Osteoblast (primary cell): ENCODE measurements at regions not wholly inside any gene's neighbourhood (a gene's known extent, or its start where the extent isn't known, plus 50 kb on each side); places are given as distances from the start of the nearest gene placed in this dataset.

Source experiments
- DNase-seq: peaks from one replicate; pipeline ENCODE4 v3.0.0; 2011; ENCODE audit warnings: low spot score, mixed read lengths; ENCODE audit not compliant: insufficient read length; ENCODE audit errors: missing footprints
- H2AFZ ChIP-seq: 2 replicates; pipeline ENCODE4 v1.6.0; 2011; ENCODE audit warnings: mild to moderate bottlenecking, low read length
- H3K27ac ChIP-seq: 2 replicates; pipeline ENCODE4 v1.5.1; 2011; ENCODE audit warnings: mild to moderate bottlenecking, low read depth, low read length, moderate library complexity
- H3K27me3 ChIP-seq: 2 replicates; pipeline ENCODE4 v1.6.0; 2012; ENCODE audit warnings: mild to moderate bottlenecking, control low read depth, inconsistent platforms, low read length, moderate library complexity; ENCODE audit not compliant: insufficient read depth
- H3K36me3 ChIP-seq: 2 replicates; pipeline ENCODE4 v1.5.1; 2011; ENCODE audit warnings: mild to moderate bottlenecking, low read length, control low read depth, moderate library complexity; ENCODE audit not compliant: insufficient read depth
- H3K4me1 ChIP-seq: 2 replicates; pipeline ENCODE4 v1.5.1; 2011; ENCODE audit warnings: mild to moderate bottlenecking, low read length, control low read depth, moderate library complexity; ENCODE audit not compliant: insufficient read depth
- H3K4me2 ChIP-seq: 2 replicates; pipeline ENCODE4 v1.6.0; 2011; ENCODE audit warnings: mild to moderate bottlenecking, low read length; ENCODE audit not compliant: insufficient read depth
- H3K4me3 ChIP-seq: fragments of 200-600 bp; sonication (generic); 3 replicates; pipeline ENCODE4 v1.5.1; 2012; ENCODE audit warnings: mild to moderate bottlenecking, low read length, inconsistent platforms; ENCODE audit not compliant: insufficient read depth
- H3K79me2 ChIP-seq: 2 replicates; pipeline ENCODE4 v1.6.0; 2012; ENCODE audit warnings: mild to moderate bottlenecking, low read length, control low read depth, inconsistent platforms; ENCODE audit not compliant: insufficient read depth
- H3K9me3 ChIP-seq: 2 replicates; pipeline ENCODE4 v1.5.1; 2011; ENCODE audit warnings: low read depth, low read length, control low read depth
- H4K20me1 ChIP-seq: 2 replicates; pipeline ENCODE4 v1.6.0; 2012; ENCODE audit warnings: mild to moderate bottlenecking, low read length, control low read depth; ENCODE audit not compliant: insufficient read depth
- TF ChIP-seq, protein P1 (sequence below): IDR thresholded peaks from 2 replicates; pipeline ENCODE4 v1.5.1; 2011; ENCODE audit warnings: mild to moderate bottlenecking, low read depth, low read length, moderate library complexity; ENCODE audit errors: extremely low read depth

DNA sequence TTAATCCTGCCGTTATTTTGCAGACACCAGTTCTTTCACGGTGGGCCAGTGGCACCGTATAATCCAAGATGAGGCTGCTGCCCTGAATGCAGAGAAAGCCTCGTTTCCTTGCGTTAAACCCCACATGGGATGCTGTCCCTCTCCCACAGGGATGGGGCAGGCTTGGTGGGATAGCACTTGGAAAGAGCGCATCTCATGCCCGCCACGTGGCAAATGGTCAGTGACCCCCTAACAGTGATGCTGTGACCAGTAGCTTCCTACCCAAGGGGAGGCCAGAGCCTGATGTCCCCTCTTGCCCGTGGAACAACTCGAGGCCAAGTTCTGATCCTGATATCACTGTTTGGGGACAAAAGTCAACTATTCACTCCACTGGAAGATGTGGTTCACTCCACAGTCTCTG lies 73.3 kb downstream of the RHOB start:
- no peak overlapping the region for H3K4me3 ChIP-seq
- no peaks in the 10 kb centered on the region for H3K27me3 ChIP-seq
- peak; percentile 23 for DNase-seq
- H3K79me2 ChIP-seq = no peaks in the 10 kb centered on the region
- H3K4me2 ChIP-seq = no peak overlapping the region
- TF ChIP-seq, protein P1, sequence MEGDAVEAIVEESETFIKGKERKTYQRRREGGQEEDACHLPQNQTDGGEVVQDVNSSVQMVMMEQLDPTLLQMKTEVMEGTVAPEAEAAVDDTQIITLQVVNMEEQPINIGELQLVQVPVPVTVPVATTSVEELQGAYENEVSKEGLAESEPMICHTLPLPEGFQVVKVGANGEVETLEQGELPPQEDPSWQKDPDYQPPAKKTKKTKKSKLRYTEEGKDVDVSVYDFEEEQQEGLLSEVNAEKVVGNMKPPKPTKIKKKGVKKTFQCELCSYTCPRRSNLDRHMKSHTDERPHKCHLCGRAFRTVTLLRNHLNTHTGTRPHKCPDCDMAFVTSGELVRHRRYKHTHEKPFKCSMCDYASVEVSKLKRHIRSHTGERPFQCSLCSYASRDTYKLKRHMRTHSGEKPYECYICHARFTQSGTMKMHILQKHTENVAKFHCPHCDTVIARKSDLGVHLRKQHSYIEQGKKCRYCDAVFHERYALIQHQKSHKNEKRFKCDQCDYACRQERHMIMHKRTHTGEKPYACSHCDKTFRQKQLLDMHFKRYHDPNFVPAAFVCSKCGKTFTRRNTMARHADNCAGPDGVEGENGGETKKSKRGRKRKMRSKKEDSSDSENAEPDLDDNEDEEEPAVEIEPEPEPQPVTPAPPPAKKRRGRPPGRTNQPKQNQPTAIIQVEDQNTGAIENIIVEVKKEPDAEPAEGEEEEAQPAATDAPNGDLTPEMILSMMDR = no peak
- H3K27ac ChIP-seq = no peak overlapping the region
- no peaks in the 10 kb centered on the region for H3K9me3 ChIP-seq
- no peaks in the 10 kb centered on the region for H3K36me3 ChIP-seq
- H3K4me1 ChIP-seq = peaks cover 13% of the 10 kb centered on the region
- no peaks in the 10 kb centered on the region for H4K20me1 ChIP-seq
- no peak overlapping the region for H2AFZ ChIP-seq

DNA sequence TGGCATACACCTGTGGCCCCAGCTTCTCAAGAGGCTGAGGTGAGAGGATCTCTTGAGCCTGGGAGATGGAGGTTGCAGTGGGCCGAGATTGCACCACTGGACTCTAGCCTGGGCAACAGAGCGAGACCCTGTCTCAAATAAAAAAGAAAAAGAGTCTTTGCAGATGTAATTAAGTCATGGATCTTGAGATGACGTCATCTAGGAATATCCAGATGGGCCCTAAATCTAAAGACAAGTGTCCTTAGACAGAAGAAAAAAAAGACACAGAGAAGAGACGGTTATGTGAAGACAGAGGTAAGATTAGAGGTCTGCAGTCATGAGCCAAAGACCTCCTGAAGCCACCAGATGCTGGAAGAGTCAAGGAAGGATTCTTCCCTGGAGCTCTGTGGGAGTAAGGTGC lies 74.3 kb downstream of the RHOB start:
- H3K4me1 ChIP-seq = peaks cover 14% of the 10 kb centered on the region
- H3K4me2 ChIP-seq = no peak overlapping the region
- no peaks in the 10 kb centered on the region for H3K27me3 ChIP-seq
- H2AFZ ChIP-seq = no peak overlapping the region
- TF ChIP-seq, protein P1 = no peak
- no peak for DNase-seq
- H3K27ac ChIP-seq = no peak overlapping the region
- no peaks in the 10 kb centered on the region for H3K79me2 ChIP-seq
- no peaks in the 10 kb centered on the region for H3K9me3 ChIP-seq
- H4K20me1 ChIP-seq = no peaks in the 10 kb centered on the region
- no peak overlapping the region for H3K4me3 ChIP-seq
- no peaks in the 10 kb centered on the region for H3K36me3 ChIP-seq

DNA sequence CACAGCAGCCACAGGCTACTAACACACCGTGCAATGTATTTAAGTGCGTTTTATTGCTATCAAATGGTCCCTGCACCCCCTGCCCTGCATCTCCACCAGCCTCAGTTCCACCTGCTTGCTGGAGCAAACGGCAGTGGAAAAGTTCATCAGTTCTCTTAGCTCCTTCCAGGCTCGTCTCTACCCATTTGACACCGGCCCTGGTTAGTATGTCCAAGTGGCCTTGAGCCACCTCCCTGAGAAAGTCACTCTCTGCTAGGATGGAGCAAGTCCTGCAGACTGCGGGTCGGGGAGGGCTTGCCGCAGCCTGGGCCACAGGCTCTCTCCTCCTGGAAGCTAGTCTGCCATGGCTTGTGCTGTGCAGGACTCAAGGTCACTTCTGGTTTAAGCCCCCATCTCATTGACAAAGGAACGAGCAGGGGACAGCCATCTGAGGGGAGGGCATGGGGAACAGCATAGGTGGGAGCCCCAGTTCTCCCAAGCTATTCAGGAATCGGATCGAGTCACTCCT lies 74.9 kb downstream of the RHOB start:
- no peaks in the 10 kb centered on the region for H3K9me3 ChIP-seq
- H3K79me2 ChIP-seq = no peaks in the 10 kb centered on the region
- DNase-seq = peak; percentile 61
- H2AFZ ChIP-seq = no peak overlapping the region
- TF ChIP-seq, protein P1 = no peak
- no peaks in the 10 kb centered on the region for H3K27me3 ChIP-seq
- no peak overlapping the region for H3K4me3 ChIP-seq
- H3K4me2 ChIP-seq = no peak overlapping the region
- H3K4me1 ChIP-seq = peaks cover 14% of the 10 kb centered on the region
- no peak overlapping the region for H3K27ac ChIP-seq
- no peaks in the 10 kb centered on the region for H3K36me3 ChIP-seq
- no peaks in the 10 kb centered on the region for H4K20me1 ChIP-seq

DNA sequence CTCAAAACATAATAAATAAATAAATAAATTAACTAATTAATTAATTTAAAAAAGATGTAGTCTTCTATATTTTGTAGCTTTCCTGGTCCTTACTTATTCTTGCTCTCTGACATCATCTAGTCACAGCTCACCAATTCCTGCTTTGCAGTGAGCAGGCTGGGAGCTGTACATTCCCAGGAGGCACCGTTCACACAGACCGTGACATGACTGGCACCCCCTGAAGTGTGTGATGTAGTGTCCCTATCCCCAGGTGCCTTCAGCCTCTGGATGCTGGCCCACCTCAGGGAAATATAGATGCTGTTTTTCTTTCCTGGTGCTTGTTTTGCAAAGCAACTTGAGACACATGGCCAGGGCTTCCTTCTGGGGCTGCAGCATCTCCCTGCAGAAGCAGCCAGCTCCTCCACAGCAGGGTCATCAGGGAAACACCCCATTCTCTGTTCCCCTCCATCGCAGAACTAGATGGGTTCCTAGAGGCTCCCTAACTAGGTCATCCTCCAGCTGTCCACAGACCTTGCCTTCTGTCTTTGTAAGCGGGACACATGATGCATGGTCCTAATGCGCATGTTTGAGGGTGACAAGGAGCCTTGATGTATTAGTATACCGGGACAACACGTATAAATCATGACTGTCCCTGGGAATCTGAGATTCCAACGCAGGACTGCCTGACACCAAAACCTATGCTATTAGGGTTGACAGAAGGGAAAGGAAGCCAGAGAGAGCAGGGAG lies 76.4 kb downstream of the RHOB start:
- H3K4me3 ChIP-seq = no peak overlapping the region
- H3K27ac ChIP-seq = no peak overlapping the region
- no peaks in the 10 kb centered on the region for H4K20me1 ChIP-seq
- DNase-seq = peak; percentile 71
- no peak overlapping the region for H3K4me2 ChIP-seq
- H3K79me2 ChIP-seq = no peaks in the 10 kb centered on the region
- no peak overlapping the region for H2AFZ ChIP-seq
- H3K9me3 ChIP-seq = no peaks in the 10 kb centered on the region
- no peaks in the 10 kb centered on the region for H3K27me3 ChIP-seq
- H3K4me1 ChIP-seq = peaks cover 14% of the 10 kb centered on the region
- H3K36me3 ChIP-seq = no peaks in the 10 kb centered on the region
- TF ChIP-seq, protein P1 = no peak
